Spinal cord (tissue), 9 donors: ENCODE measurements at regions not wholly inside any gene's neighbourhood (a gene's known extent, or its start where the extent isn't known, plus 50 kb on each side); places are given as distances from the start of the nearest gene placed in this dataset.
"Not testable (repeated sequence)": the region's sequence is repeated elsewhere in the genome, so short reads cannot be mapped to it uniquely, and the experiment has no call there.

Source experiments
- DNase-seq, 6 donors: peaks; one replicate each; pipeline versions ENCODE4 v3.0.0 to v3.0.0-alpha.2; 2013 to 2015; ENCODE audit warnings: low spot score in 6 of 6, low read depth in 4 of 6
- H3K27ac ChIP-seq: one replicate; pipeline ENCODE4 v1.5.1; 2013; ENCODE audit warnings: low read depth, low read length, control low read depth
- H3K27me3 ChIP-seq: one replicate; pipeline ENCODE4 v1.6.1; 2013; ENCODE audit warnings: low read length; ENCODE audit not compliant: control insufficient read depth, insufficient read depth
- H3K36me3 ChIP-seq: one replicate; pipeline ENCODE4 v1.6.1; 2013; ENCODE audit warnings: low read length; ENCODE audit not compliant: control insufficient read depth, insufficient read depth
- H3K4me1 ChIP-seq: one replicate; pipeline ENCODE4 v1.6.1; 2013; ENCODE audit warnings: low read length; ENCODE audit not compliant: control insufficient read depth, insufficient read depth
- H3K4me3 ChIP-seq: one replicate; pipeline ENCODE4 v1.5.1; 2013; ENCODE audit warnings: low read depth, low read length, control low read depth
- H3K9me3 ChIP-seq: one replicate; pipeline ENCODE4 v1.6.1; 2013; ENCODE audit warnings: low read length; ENCODE audit not compliant: control insufficient read depth, insufficient read depth
- WGBS: methylation state at CpG from one replicate; pipeline ENCODE4 v1.1.5; 2013; ENCODE audit warnings: missing lambda C conversion rate; ENCODE audit not compliant: insufficient coverage; 5-methylcytosine and 5-hydroxymethylcytosine counted together
- donor health status: healthy.

DNA sequence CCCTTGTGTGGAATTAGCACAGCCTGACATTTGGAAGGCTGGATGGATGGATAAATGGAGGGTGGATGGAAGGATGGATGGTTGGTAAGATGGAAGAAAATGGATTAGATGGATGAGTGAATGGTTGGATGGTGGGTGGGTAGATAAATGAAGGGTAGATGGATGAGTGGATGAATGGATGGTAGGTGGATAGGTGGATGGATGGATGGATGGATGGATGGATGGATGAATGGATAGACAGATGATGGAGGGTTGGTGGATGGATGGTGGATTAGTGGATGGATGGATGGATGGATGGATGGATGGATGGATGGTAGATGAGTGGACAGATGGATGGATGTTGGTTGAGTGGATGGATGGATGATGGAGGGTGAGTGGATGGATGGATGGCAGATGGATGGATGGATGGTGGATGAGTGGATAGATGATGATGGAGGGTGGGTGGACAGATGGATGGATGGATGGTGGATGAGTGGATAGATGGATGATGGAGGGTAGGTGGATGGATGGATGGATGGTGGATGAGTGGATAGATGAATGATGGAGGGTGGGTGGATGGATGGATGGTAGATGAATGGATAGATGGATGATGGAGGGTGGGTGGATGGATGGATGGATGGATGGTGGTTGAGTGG is 175.6 kb upstream of the PPP1R26 start:
- Histone ChIP-seq H3K27me3 (no peaks in the 10 kb centered on the region), H3K9me3 (no peaks in the 10 kb centered on the region), H3K27ac (no peak overlapping the region), H3K4me3 (no peak overlapping the region), H3K36me3 (no peaks in the 10 kb centered on the region), H3K4me1 (peaks cover 2% of the 10 kb centered on the region)
- DNase-seq: no peak

DNA sequence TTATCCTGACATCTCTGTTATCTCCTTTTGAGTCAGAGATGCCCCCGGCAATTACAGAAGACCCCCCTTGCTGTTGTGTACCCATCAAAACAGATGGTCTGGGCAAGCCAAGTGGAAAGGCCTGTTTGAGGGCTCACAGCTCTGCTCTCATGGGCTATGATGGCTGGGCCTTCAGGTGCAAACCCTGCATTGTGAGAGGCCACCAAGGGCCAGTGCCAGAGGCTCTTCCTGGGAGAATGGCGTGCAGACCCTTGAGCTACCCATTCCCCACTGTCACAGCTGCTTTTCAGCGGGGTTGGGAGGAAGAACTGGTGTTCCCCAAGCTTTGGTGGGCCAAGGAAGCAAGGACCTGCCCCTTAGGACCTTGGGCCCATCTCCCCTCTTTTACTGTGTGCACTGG is 174.7 kb upstream of the PPP1R26 start:
- Histone ChIP-seq H3K36me3 (no peaks in the 10 kb centered on the region), H3K9me3 (no peaks in the 10 kb centered on the region), H3K4me1 (peaks cover 11% of the 10 kb centered on the region), H3K27ac (no peak overlapping the region), H3K4me3 (no peak overlapping the region), H3K27me3 (no peaks in the 10 kb centered on the region)
- WGBS: 88% methylated on average over 3 of the region's 3 CpGs
- DNase-seq: no peak

- no peaks in the 10 kb centered on the region for H3K27me3 ChIP-seq
- no peak overlapping the region for H3K27ac ChIP-seq
- peaks cover 15% of the 10 kb centered on the region for H3K4me1 ChIP-seq
- H3K36me3 ChIP-seq: no peaks in the 10 kb centered on the region
- no peaks in the 10 kb centered on the region for H3K9me3 ChIP-seq
- DNase-seq: no peak
- 77% methylated on average over 6 of the region's 12 CpGs for WGBS
- no peak overlapping the region for H3K4me3 ChIP-seq
These were observed 173.9 kb upstream of the PPP1R26 start for GRCh38 chr9:135305546-135306180.

GRCh38 chr9:135306699-135307098 is 172.9 kb upstream of the PPP1R26 start:
- Histone ChIP-seq H3K4me1 (peaks cover 15% of the 10 kb centered on the region), H3K9me3 (no peaks in the 10 kb centered on the region), H3K27ac (no peak overlapping the region), H3K36me3 (no peaks in the 10 kb centered on the region), H3K4me3 (no peak overlapping the region), H3K27me3 (no peaks in the 10 kb centered on the region)
- 86% methylated on average over 12 of the region's 12 CpGs for WGBS
- DNase-seq: no peak

GRCh38 chr9:135307300-135307699 is 172.3 kb upstream of the PPP1R26 start:
- peaks cover 15% of the 10 kb centered on the region for H3K4me1 ChIP-seq
- DNase-seq: peak in 2 of 6 donors; percentile 79
- no peak overlapping the region for H3K27ac ChIP-seq
- no peaks in the 10 kb centered on the region for H3K27me3 ChIP-seq
- no peaks in the 10 kb centered on the region for H3K36me3 ChIP-seq
- 53% methylated on average over 8 of the region's 8 CpGs for WGBS
- H3K4me3 ChIP-seq: no peak overlapping the region
- H3K9me3 ChIP-seq: no peaks in the 10 kb centered on the region

- peaks cover 15% of the 10 kb centered on the region for H3K4me1 ChIP-seq
- H3K9me3 ChIP-seq, H3K27ac ChIP-seq, H3K36me3 ChIP-seq, DNase-seq, H3K4me3 ChIP-seq, H3K27me3 ChIP-seq: not testable (repeated sequence)
- 87% methylated on average over 9 of the region's 10 CpGs for whole genome bisulfite sequencing
These were observed 171.7 kb upstream of the PPP1R26 start for GRCh38 chr9:135307919-135308318.

DNA sequence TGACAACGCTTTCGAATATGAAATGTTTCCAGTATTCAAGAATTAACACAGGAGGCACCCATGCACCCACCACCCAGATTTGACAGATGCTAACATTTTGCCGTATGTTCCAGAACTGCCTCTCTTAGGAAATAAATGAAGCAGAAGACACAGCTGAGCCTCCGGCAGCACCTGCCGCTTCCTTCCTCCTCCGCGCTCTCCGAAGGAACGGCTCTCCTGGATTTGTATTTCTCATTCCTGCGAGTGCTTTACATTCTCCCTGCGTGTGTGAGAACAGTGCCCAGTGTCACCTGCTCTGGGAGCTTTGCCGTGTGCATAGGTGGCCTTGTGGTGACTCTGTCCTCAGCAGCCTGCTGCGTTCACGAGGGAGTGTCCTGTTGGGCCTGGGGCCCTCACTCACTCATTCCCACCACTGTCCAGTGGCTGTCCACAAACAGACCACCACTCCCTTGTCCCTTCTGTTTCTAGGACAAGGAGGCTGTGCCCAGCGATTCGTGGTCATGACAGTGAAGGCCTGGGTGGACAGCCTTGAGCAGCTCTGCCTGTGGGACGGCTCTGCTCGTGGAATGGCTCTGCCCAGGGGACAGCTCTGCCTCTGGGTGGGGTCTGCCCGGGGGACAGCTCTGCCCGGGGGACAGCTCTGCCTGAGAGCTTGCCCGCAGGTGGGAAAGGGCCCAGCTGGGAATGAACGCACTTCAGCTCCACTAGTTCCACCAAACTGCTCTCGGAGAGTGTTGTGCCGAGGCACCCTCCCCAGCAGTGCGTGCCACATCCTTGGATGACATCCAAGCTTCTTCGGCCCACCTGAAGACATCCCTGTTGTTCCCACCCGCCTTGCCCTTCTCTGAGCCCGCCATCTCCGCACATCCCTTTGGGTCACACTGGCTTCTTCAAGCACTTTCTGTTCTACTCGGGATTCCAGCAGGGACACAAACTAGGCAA is 170.5 kb upstream of the PPP1R26 start:
- no peak overlapping the region for H3K27ac ChIP-seq
- no peak overlapping the region for H3K4me3 ChIP-seq
- DNase-seq: peak in 2 of 6 donors; percentile 68 to 79
- WGBS: 81% methylated on average over 30 of the region's 30 CpGs
- no peaks in the 10 kb centered on the region for H3K9me3 ChIP-seq
- peaks cover 15% of the 10 kb centered on the region for H3K4me1 ChIP-seq
- H3K27me3 ChIP-seq: no peaks in the 10 kb centered on the region
- no peaks in the 10 kb centered on the region for H3K36me3 ChIP-seq

DNA sequence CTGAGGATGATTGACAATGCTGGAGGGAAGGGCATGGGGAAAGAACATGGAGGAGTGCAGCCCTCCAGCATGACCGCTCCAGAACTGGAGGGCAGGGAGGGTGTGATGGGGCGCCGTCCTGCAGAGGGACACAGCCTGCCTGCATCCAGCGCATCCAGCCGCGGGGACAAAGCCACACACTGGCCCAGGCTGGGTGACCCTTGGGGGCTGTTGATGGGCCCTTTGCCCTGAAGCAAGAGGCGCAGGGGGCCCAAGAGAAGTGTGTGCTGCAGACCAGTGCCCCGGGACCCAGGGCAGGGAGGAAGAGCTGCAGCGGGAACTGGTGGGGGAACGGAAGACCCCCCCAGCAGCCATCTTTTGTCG is 169.8 kb upstream of the PPP1R26 start:
- Histone ChIP-seq H3K9me3 (no peaks in the 10 kb centered on the region), H3K4me1 (peaks cover 15% of the 10 kb centered on the region), H3K27me3 (no peaks in the 10 kb centered on the region), H3K27ac (no peak overlapping the region), H3K36me3 (no peaks in the 10 kb centered on the region), H3K4me3 (no peak overlapping the region)
- no peak for DNase-seq
- WGBS: 89% methylated on average over 10 of the region's 11 CpGs

DNA sequence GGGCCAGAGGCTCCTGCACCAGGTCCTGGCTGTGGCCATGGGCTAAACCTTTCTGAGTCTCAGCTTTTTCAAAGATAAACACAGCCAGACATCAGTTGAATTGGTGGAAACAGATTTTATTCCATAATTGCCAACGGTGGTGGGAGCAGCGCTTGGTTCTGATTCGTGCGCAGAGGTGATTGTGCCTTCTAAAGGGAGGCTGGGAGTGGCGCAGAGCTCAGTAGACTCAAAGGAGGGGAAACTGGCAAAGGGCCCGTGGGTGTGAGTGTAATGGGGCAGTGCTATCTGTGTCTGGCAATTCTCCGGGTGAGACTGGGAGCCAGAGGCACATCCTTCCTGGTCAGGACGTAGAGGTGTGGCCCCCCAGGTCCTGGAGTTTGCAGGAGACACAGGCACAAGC is 169.4 kb upstream of the PPP1R26 start:
- peak in 1 of 6 donors; percentile 41 for DNase-seq
- Histone ChIP-seq H3K4me3 (no peak overlapping the region), H3K4me1 (peaks cover 15% of the 10 kb centered on the region), H3K27me3 (no peaks in the 10 kb centered on the region), H3K36me3 (no peaks in the 10 kb centered on the region), H3K9me3 (no peaks in the 10 kb centered on the region), H3K27ac (no peak overlapping the region)
- WGBS: 65% methylated on average over 8 of the region's 8 CpGs
